ENCODE measurements at regions not wholly inside any gene's neighbourhood (a gene's known extent, or its start where the extent isn't known, plus 50 kb on each side); places are given as distances from the start of the nearest gene placed in this dataset.

- ChIA-PET CTCF (no interaction called here), POLR2A (no interaction called here)
- DNase-seq (ENCODE audit: extremely low spot score) = no peak
- no peak for TF ChIP-seq CTCF (IDR thresholded peaks at IDR 0.05; ENCODE audit: control extremely low read depth, extremely low read depth, low read depth, missing control alignments)
Observed at GRCh38 chr2:83584672-83585071, 874.4 kb downstream of the SUCLG1 start.

GRCh38 chr2:83582589-83582988 lies 876.5 kb downstream of the SUCLG1 start:
- ChIA-PET CTCF (no interaction called here), POLR2A (no interaction called here)
- no peak for TF ChIP-seq CTCF (IDR thresholded peaks at IDR 0.05; ENCODE audit: control extremely low read depth, extremely low read depth, low read depth, missing control alignments)
- no peak for DNase-seq (ENCODE audit: extremely low spot score)

GRCh38 chr2:83579507-83579906 lies 879.6 kb downstream of the SUCLG1 start:
- DNase-seq (ENCODE audit: extremely low spot score) = no peak
- TF ChIP-seq CTCF (IDR thresholded peaks at IDR 0.05; ENCODE audit: control extremely low read depth, extremely low read depth, low read depth, missing control alignments) = no peak
- ChIA-PET POLR2A (no interaction called here), CTCF (no interaction called here)

- POLR2A ChIA-PET = no interaction called here
- no peak for DNase-seq (ENCODE audit: extremely low spot score)
- CTCF ChIA-PET = interaction anchor here (0.8 to 0.9 kb wide), 2 partner anchors 9 to 49 kb away, joined by 3 read pairs; no protein-coding TSS in a partner anchor
Observed at GRCh38 chr2:83578405-83578804, 880.7 kb downstream of the SUCLG1 start.

GRCh38 chr2:83574614-83575013 lies 884.5 kb downstream of the SUCLG1 start:
- ChIA-PET POLR2A (no interaction called here), CTCF (no interaction called here)
- TF ChIP-seq CTCF (IDR thresholded peaks at IDR 0.05; ENCODE audit: control extremely low read depth, extremely low read depth, low read depth, missing control alignments) = no peak
- DNase-seq (ENCODE audit: extremely low spot score) = no peak

More at GRCh38 chr2:83578405-83578804, 880.7 kb downstream of the SUCLG1 start:
- TF ChIP-seq CTCF (IDR thresholded peaks at IDR 0.05; ENCODE audit: control extremely low read depth, extremely low read depth, low read depth, missing control alignments) = no peak

- TF ChIP-seq CTCF (IDR thresholded peaks at IDR 0.05; ENCODE audit: control extremely low read depth, extremely low read depth, low read depth, missing control alignments) = no peak
Observed at GRCh38 chr2:83573060-83573459, 886.0 kb downstream of the SUCLG1 start.

GRCh38 chr2:83572400-83572799 lies 886.7 kb downstream of the SUCLG1 start:
- TF ChIP-seq CTCF (IDR thresholded peaks at IDR 0.05; ENCODE audit: control extremely low read depth, extremely low read depth, low read depth, missing control alignments) = no peak
- DNase-seq (ENCODE audit: extremely low spot score) = no peak
- ChIA-PET CTCF (no interaction called here), POLR2A (no interaction called here)

More at GRCh38 chr2:83573060-83573459, 886.0 kb downstream of the SUCLG1 start:
- DNase-seq (ENCODE audit: extremely low spot score) = no peak
- POLR2A ChIA-PET = no interaction called here
- CTCF ChIA-PET = no interaction called here
